ENCODE measurements at regions not wholly inside any gene's neighbourhood (a gene's known extent, or its start where the extent isn't known, plus 50 kb on each side); places are given as distances from the start of the nearest gene placed in this dataset.

DNA sequence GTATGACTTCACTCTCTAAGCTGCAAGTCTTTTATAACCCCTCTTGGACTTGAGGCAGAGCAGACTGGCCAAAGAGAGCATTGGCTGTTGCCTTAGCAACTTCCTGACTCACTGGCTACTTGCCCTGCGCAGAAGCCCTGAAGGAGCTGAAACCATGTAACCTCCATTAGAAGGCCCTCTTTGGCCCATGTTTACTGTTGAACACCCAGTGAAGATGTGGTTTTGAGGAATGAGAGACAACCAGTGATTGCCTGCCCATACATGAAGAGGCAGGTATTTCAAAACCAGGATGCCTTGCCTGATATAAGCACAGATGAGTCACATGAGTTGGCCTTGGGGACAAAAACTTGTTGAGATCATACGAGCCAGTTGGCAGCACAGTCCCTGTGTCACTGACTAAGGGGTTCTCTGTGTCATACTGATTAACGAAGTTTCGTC, 182.5 kb downstream of the EDN1 start:
- TF ChIP-seq, protein P1, sequence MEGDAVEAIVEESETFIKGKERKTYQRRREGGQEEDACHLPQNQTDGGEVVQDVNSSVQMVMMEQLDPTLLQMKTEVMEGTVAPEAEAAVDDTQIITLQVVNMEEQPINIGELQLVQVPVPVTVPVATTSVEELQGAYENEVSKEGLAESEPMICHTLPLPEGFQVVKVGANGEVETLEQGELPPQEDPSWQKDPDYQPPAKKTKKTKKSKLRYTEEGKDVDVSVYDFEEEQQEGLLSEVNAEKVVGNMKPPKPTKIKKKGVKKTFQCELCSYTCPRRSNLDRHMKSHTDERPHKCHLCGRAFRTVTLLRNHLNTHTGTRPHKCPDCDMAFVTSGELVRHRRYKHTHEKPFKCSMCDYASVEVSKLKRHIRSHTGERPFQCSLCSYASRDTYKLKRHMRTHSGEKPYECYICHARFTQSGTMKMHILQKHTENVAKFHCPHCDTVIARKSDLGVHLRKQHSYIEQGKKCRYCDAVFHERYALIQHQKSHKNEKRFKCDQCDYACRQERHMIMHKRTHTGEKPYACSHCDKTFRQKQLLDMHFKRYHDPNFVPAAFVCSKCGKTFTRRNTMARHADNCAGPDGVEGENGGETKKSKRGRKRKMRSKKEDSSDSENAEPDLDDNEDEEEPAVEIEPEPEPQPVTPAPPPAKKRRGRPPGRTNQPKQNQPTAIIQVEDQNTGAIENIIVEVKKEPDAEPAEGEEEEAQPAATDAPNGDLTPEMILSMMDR (optimal IDR thresholded peaks at IDR 0.05 in 1 of 3, IDR thresholded peaks at IDR 0.05 in 1 of 3, conservative IDR thresholded peaks at IDR 0.05 in 1 of 3; ENCODE audit: extremely low read depth in 1 of 3, insufficient read depth in 2 of 3, low read length in 3 of 3), result no peak
- no peak for TF ChIP-seq EZH2 (IDR thresholded peaks at IDR 0.05; ENCODE audit: low read length)
